ENCODE measurements at regions not wholly inside any gene's neighbourhood (a gene's known extent, or its start where the extent isn't known, plus 50 kb on each side); places are given as distances from the start of the nearest gene placed in this dataset.

DNA sequence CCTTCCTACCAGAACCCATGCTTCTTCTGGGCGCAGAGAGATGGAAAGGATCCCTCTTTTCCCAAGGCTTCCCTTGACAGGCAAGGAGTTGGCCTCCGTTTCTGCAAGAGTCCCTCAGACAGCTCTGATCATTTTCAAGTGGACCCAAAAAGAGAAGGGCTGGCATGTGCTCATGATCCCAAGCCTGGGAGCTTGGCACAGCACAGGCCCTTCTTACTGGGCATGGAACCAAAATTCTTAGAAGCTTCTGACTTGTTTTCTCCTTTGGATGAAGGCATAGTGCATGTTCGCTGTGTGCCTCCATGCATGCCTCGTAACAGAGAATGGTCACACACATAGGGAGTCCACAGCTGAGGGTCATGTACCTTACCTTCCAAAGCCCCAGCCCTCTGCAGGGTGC lies 449.6 kb downstream of the MIAT start:
- no peak for TF ChIP-seq CTCF (IDR thresholded peaks at IDR 0.05; ENCODE audit: low read length)
- TF ChIP-seq EZH2 (IDR thresholded peaks at IDR 0.05; ENCODE audit: borderline replicate concordance, low read length): no peak

Measured in OCI-LY1 (cell line).